Right renal pelvis (tissue), 4 donors: ENCODE measurements at regions not wholly inside any gene's neighbourhood (a gene's known extent, or its start where the extent isn't known, plus 50 kb on each side); places are given as distances from the start of the nearest gene placed in this dataset.
"Not testable (repeated sequence)": the region's sequence is repeated elsewhere in the genome, so short reads cannot be mapped to it uniquely, and the experiment has no call there.

Experiments
- DNase-seq, 4 donors: peaks; one replicate each; pipeline ENCODE4 v3.0.0-alpha.2; 2013; ENCODE audit warnings: low read depth in 4 of 4, low spot score in 3 of 4, missing footprints in 1 of 4

DNA sequence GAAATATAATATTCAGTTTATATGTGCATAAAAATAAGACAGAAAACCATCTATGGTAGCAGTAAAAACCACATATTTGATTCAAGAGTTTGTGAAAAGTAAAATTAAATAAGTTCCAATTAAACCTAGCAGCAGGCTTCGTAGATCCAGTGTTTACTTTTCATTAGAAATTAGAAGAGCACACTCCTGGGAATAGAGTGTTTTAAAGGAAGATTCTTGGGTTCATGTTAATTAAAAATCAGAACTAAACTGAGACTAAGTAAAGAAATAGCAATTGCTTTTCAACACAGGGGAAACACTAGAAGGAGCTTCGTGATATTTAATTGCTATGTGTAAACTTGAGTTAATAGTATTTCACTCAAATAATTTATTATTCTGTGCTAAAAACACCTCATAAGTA is 1097.8 kb upstream of the CDH18 start:
- DNase-seq: peak in 1 of 4 donors; percentile 1

DNA sequence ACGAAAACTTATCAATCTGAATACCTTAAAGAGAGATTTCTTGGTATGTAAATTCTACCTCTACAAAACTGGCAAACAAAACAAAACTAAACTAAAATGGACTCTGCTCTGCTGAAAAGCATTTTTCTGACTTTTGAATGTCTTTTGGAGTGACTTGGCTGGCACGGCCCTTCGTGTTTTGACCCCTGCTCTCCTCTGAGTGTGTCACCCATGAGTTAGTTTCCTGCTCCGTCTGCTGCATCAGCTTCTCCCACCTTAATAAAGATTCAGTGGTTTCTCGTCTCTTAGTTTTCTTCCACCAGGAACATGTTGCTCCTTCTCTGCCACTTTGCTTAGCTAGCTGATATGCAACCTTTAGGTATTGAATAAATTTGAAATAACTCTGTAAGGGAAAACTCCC is 1084.0 kb upstream of the CDH18 start:
- DNase-seq: no peak

DNA sequence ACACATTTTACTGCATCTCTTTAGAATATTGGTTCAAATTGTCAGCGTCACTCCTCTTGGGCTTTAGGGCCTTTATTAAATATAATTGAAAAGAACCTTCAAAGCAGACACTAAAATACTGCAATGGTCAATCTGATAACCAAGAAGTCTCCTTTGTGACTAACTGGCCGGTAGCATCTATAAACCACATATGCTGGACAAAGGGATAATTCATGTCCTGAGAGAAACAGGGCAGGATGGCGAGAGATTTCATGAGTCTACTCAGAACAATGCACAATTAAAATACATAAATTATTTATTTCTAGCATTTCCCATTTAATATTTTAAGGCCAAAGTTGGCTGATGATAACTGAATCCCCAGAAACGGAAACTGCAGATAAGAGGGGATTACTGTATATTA is 1083.4 kb upstream of the CDH18 start:
- DNase-seq: no peak

DNA sequence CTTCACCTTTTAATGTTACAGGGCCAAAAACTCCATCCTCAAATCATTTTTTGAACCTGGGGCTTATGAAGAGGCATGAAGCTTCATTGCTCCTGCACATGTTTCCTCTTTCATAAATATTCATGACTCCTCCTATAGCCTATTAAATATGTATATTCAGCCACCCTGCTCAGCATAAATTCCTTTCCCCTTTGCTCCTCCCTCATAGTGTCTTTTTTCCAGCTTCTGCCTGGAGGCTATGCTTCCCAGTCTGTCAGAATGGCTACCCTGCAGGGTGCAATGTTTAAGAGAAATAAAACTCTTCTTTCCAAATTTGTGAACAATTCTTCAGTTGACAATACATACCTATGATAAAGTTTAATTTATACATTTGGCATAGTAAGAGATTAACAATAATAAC is 1082.9 kb upstream of the CDH18 start:
- no peak for DNase-seq

DNA sequence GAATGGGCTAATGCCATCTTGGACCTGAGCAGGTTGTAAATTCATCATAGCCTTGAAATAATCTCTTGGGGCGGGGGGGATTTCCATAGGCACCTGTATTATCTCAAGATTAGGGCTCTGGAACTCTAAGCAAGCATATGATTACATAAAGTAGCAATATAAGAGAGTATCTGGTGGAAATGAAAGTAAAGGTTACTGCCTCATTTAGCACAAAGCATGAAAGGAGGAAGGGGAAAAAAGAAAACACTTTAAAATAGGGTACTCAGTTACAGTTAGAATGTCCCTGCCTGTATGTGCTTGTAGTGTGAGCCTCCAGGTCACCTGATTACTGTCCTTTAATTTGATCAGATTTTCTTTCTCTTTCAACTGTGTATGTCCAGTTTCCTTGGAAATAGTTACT is 1079.7 kb upstream of the CDH18 start:
- DNase-seq: no peak

DNA sequence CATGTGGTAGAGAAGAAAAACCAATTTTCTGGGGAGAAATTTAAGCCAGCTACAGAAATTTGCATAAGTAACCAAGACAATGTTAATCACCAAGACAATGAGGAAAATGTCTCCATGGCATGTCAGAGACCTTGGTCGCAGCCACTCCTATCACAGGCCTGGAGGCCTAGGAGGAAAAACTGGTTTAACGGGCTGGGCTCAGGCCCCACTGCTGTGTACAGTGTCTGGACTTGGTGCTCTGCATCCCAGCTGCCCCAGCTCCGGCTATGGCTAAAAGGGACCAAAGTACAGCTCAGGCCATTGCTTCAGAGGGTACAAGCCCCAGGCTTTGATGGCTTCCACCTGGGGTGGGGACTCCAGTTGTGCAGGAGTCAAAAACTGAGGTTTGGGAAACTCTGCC is 1075.1 kb upstream of the CDH18 start:
- no peak for DNase-seq

DNA sequence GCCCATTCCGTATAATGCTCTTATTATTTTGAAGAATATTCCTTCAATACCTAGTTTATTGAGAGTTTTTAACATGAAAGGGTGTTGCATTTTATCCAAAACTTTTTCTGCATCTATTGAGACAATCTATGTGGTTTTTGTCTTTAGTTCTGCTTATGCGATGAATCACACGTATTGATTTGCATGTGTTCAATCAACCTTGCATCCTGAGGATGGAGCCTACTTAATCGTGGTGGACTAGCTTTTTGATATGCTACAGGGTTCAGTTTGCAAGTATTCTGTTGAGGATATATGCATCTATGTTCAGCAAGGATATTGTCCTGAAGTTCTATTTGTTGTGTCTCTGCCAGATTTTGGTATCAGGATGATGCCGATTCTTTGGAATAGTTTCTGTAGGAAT is 1070.3 kb upstream of the CDH18 start:
- DNase-seq: no peak

DNA sequence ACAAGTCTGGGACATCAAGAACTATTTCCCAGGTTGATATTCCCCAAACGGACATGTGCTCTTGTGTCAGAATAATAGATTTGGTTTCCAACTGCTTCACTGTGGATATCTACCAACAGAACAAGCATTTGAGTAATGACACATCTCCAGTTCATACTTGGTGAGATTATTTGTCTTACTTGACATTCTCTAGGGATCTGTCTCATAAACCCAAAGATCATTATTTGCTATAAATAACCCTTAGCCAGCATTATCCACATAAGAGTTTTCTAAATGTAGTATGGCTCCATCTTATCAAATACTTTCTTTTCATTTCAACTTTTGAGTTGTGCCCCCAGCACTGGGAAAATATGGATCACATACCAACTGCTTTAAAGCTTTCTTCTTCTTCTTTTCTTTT is 1063.9 kb upstream of the CDH18 start:
- no peak for DNase-seq

DNA sequence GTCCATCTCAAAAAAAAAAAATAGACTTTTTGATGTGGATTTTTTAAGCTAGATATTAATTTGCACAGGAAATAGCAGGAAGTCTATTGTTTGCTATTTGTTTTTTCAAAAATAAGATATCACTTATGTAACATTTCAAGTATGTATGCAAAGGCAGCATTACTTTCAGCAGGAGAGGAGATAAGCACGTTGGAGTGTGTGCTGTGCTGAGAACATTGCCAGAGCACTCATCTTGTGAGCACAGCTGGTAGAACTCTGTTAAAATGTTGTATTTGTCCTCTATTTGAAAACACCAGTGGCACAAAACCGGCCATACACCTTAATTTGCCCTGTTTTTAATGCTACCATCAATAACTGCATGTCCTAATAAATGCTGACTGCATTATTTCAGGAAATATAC is 1061.9 kb upstream of the CDH18 start:
- no peak for DNase-seq

DNA sequence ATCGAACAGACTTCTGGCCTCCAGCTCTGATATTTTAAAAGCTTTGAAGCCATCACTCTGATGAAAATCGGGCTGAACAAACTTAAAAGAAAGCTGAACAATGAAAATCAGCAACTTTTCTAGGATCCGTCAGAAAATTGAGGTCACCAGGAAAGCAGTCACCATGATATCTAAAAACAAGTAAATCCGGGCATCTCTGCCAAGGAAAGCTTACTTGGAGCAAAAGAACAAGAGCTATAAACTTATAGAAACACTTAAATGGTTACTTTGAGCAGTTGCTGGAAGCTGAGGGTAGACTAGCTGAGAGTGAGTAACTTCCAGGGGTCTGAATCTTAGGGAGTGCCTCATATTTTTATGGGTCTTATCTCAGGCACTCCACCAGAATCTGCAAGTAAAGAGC is 1043.0 kb upstream of the CDH18 start:
- no peak for DNase-seq

DNA sequence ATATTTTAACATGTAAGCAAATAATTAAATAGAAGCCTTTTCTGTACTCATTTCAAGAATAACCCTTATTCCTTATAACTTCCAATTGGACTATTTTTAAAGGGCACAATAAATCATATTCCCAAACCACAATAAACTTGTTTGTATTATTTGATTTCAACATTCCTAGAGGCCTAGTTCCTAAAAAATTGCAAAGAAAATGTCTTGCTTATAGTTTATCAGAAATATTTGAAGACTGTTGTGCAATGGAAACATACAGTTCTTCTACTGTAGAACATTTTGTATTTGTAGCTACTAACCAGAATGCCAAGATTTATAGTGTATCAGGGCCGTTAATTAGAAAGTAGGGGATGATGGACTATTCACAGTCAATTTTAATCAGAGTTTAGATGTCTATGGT is 1037.0 kb upstream of the CDH18 start:
- DNase-seq: no peak

DNA sequence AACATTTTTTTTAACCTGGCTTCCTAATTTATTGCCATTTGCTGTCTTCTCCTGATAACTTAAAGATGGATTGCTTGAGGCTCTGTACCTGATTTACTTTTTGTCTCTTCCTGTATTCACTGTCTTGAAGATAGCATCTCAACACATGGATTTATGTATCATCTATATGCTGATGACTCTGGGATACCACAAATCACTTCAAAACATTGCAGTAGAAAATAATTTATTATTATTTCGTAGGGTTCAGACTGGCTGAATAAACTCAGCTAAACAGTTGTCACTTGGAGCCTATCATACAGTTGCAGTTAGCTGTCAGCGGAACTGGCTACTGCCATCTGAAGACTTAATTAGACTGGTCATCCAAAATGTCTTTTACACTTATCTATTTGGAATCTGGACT is 1025.2 kb upstream of the CDH18 start:
- DNase-seq: no peak

DNA sequence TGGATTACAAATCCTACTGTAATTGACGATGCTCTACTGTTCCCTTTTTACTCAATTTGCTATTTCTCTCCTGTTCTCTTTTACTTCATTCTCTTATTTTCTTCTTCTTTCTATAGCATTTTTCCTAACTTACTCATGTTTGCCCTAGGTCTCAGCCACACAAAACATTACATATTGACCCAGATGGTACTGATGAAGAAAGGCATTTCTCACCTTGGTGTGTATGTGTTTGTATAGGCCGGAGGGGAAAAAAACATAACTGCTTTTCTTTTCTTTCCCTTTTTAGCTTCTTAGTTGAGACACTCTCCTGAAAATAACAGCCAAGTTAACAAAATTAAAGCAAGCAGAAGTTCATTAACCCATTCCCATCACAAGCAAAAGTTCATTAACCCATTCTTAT is 1019.8 kb upstream of the CDH18 start:
- DNase-seq: no peak

DNA sequence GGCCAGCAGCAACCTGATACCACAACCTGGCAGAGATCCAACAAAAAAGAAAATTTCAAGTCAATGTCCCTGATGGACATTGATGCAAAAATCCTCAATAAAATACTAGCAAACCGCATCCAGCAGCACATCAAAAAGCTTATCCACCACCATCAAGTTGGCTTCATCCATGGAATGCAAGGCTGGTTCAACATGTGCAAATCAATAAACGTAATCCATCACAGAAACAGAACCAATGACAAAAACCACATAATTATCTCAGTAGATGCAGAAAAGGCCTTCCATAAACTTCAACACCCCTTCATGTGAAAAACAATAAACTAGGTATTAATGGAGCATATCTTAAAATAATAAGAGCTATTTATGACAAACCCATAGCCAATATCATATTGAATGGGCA is 1000.9 kb upstream of the CDH18 start:
- DNase-seq: not testable (repeated sequence)

DNA sequence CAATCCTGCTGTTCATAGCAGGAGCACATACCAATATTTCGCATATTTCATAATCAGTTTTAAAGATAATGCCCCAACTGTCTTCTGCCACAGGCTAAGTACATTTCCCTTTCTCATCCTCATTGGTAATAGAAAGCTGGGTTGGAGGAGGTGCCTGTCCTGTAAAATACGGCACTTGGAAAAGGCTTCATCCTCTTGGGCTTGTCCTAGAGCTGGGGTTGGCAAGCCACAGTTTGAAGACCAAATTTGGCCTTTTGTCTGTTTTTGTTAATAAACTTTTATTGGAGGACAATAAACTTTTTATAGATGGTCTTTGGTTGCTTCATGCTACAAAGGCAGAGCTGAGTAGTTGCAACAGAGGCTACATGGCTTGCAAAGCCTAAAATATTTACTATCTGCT is 997.8 kb upstream of the CDH18 start:
- DNase-seq: no peak

DNA sequence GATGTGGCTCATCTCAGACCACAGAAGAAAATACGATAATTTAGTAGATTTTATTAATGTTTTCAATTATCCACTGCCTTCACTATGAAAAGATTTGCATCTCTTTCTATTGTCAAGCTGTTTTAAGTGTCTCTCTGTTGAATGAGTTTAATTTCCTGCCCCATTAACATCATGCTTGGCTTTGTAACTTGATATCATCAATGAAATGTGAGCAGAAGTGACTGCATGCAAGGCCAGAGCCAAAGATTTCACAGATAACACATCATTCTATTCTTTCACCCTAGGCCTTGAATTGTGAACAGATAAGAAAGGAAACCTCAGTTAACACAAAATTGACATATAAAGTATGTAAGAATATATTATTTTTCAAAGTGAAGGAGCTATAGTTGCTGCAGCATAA is 986.4 kb upstream of the CDH18 start:
- peak in 3 of 4 donors; percentile 14 to 56 (median 47) for DNase-seq

DNA sequence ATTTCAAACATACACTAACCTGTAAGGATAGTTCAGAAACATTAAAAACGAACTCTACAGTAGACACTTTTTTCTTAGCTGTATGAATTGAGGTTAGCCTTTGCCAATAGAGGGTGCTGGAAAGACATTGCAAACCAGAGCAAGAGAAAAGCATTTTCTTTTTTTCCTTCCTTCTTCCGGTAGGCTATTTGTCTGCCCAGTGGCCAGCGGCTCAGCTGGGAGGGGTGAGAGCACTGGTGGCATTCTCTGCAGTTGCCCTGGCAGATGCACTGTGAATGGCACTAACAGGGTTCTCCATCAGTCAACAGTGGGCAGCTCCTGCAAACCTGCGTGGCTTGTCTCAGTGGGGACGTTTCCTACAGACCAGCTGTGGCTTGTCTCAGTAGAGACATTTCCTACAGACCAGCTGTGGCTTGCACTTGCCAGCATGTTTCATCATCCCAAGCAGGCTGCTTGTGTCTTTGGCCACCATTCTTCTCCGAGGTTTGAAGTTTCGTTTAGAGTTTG is 984.5 kb upstream of the CDH18 start:
- peak in 1 of 4 donors; percentile 9 for DNase-seq

DNA sequence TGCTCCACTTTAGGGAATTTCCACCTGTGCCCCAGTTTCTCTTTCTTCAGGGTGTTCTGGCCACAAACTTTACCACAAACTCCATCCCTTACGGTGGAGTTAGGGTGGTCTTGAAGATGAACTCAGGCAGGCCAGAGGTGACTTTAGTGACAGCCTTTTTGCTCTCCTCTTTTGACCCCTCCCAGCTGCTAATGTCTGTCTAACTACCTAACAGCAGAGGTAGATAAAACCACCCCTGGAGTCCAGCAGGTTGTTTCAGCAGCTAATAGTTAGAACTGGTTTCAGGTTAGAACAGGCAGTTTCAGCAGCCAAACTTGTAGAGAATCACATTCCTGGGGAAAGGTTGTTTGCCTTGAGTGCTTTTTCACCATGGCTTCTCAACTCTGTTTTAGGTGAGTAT is 971.3 kb upstream of the CDH18 start:
- DNase-seq: no peak

DNA sequence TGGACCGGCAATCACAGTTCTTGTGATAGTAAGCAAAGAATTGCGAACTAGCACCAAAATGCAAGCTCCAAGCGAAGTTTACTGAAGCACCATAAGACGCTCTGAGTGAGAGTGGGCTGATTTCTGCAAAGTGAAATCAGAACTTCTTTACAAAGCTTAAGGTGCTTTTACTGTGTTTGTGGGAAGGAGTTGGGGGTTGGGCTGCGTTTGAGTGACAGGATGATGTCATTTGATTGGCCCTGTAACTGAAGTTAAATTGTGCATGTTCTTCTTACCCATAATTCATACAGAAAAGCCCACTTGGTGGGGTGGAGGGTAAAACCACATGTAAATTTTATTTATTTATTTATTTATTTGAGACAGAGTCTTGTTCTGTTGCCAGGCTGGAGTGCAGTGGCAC is 970.6 kb upstream of the CDH18 start:
- DNase-seq: no peak

DNA sequence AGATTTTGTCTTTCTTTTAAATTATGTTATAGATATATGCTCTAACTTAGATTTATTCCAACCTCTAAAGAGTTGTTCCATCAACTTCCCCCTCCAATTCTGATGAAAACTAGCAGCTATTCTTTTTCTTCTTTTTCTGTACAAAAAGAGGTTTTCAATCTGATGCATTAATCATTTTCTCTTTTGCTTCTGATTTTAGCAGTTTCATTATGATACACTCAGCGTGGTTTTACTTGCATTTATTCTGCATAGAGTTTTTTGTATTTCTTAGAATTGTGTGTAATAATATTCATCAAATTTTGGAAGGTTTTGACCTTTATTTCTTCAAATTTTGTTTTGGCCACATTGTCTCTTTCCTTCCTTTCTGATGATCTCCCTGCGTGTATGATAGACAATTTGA is 968.1 kb upstream of the CDH18 start:
- DNase-seq: no peak

DNA sequence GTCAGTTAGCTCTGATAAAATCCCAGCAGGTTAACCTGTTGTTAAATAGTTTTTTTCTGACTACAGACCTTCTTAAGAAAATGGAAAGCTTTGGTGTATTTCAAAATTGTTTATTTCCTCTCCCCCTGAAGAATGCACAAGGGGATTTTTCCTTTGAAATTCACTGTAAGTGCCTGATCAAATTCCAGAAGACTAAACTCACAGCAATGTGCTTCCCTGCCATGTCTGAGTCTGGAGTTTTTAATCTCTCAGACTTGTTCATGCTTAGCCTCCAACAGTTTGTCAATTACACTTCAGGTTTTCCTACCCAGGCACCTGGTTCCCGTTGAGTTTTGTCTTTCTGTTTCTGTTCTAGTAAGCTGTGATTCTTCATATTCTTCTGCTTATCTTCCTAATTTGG is 961.6 kb upstream of the CDH18 start:
- no peak for DNase-seq

DNA sequence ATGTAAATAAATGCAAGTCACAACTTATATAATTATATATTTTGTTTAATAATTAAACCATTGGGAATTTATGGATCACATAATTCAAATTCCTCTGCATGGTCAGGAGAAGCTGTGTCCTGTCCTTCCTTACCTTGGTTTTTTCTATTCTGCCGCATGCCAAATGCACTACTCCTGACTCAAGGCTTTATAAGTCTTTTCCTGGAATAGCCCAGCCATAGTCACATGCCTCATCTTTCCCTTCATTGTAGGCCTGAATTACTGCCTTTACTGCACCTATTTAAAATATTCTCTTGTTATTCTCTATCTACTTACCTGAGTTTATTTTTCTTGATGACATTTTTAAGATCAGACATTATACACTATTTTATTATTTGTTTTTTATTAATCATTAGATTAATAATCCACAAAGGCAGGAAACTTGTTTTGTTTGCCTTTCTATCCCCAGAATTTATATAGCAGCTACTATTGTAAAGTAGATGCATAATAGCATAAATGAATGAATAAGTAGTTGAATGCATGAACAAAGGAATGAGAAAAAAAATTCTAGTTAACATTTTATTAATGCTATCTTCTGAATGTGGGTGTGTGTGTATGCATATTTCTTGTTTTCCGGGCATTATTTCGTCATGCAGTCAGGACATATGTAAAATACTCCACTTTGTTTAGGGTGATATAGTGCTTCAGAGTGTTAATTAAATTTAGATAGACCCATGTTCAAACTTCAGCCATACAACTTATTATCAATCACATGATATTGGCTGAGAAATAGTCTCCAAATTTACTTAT is 955.4 kb upstream of the CDH18 start:
- not testable (repeated sequence) for DNase-seq

DNA sequence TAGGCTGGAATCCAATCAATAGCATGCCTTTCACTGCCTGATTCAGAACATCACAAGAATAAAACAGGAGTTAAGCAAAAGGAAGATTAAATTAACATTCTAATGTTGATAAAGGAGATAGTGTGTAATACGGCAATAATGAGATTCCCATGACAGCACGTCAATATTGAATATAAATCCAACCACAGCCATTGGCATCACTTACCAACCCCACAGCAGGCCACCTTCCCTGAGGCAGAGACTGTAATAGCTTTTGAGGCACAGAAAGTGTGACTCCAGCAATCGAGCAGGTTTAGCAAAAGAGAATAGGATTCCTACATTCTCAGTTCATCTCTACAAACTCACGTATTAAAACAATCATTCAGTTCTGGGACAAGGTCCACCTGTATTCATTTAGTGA is 954.6 kb upstream of the CDH18 start:
- DNase-seq: not testable (repeated sequence)
